Natural killer cell (primary cell): ENCODE measurements at regions not wholly inside any gene's neighbourhood (a gene's known extent, or its start where the extent isn't known, plus 50 kb on each side); places are given as distances from the start of the nearest gene placed in this dataset.
"Not testable (repeated sequence)": the region's sequence is repeated elsewhere in the genome, so short reads cannot be mapped to it uniquely, and the experiment has no call there.

ENCODE experiments used
- ATAC-seq, 3 donors: fragments of 150-1000 bp in 2 of 3; fragments of 200-7000 bp in 1 of 3; cut with Tn5 transposase; 1 replicate in 1 of 3; 2 replicates in 2 of 3; pipeline ENCODE4 v1.10.0; 2021; ENCODE audit warnings: mild to moderate bottlenecking in 2 of 3, moderate library complexity in 2 of 3
- DNase-seq, 2 donors: peaks; one replicate each; pipeline versions ENCODE4 v3.0.0 to v3.0.0-alpha.2; 2013 to 2021; ENCODE audit warnings: mixed read lengths in 1 of 2
- H3K27ac ChIP-seq: one replicate; pipeline ENCODE4 v1.5.1; 2013; ENCODE audit warnings: mild to moderate bottlenecking, low read length
- H3K27me3 ChIP-seq: one replicate; pipeline ENCODE4 v1.6.1; 2013; ENCODE audit warnings: low read length; ENCODE audit not compliant: control insufficient read depth, insufficient read depth
- H3K36me3 ChIP-seq: one replicate; pipeline ENCODE4 v1.6.1; 2013; ENCODE audit warnings: low read length; ENCODE audit not compliant: control insufficient read depth, insufficient read depth
- H3K4me1 ChIP-seq: one replicate; pipeline ENCODE4 v1.6.1; 2013; ENCODE audit warnings: low read length; ENCODE audit not compliant: control insufficient read depth, insufficient read depth
- H3K4me3 ChIP-seq: one replicate; pipeline ENCODE4 v1.5.1; 2013; ENCODE audit warnings: low read length
- H3K9me3 ChIP-seq: one replicate; pipeline ENCODE4 v1.6.1; 2013; ENCODE audit warnings: low read length; ENCODE audit not compliant: control insufficient read depth, insufficient read depth
- H3K27ac Mint-ChIP-seq, 2 donors: one replicate each; pipeline ENCODE4 v1.8.0; 2022; ENCODE audit warnings: mild to moderate bottlenecking in 2 of 2, mixed read lengths in 2 of 2, moderate library complexity in 1 of 2
- H3K27me3 Mint-ChIP-seq, 2 donors: one replicate each; pipeline ENCODE4 v1.8.0; 2022; ENCODE audit warnings: low read depth in 2 of 2, mixed read lengths in 2 of 2
- H3K36me3 Mint-ChIP-seq: one replicate; pipeline ENCODE4 v1.8.0; 2022; ENCODE audit warnings: mixed read lengths
- H3K4me1 Mint-ChIP-seq, 2 donors: one replicate each; pipeline ENCODE4 v1.8.0; 2022; ENCODE audit warnings: mixed read lengths in 2 of 2
- H3K4me3 Mint-ChIP-seq: one replicate; pipeline ENCODE4 v1.8.0; 2022; ENCODE audit warnings: mild to moderate bottlenecking, moderate library complexity, mixed read lengths
- H3K9me3 Mint-ChIP-seq, 2 donors: one replicate each; pipeline ENCODE4 v1.8.0; 2022; ENCODE audit warnings: mixed read lengths in 2 of 2
- WGBS: methylation state at CpG from one replicate; pipeline ENCODE4 v1.1.7; 2013; ENCODE audit warnings: missing lambda C conversion rate; ENCODE audit not compliant: insufficient coverage; 5-methylcytosine and 5-hydroxymethylcytosine counted together
- intact Hi-C: fragments of 100-400 bp; cut with micrococcal nuclease; formaldehyde crosslinking; loops from one replicate; pipeline ENCODE4 v1.14.2; 2022
- TF ChIP-seq, protein P1 (sequence below): fragments of 200-600 bp; IDR thresholded peaks from one replicate; pipeline ENCODE4 v1.8.0; 2022; ENCODE audit warnings: antibody characterized with exemption

DNA sequence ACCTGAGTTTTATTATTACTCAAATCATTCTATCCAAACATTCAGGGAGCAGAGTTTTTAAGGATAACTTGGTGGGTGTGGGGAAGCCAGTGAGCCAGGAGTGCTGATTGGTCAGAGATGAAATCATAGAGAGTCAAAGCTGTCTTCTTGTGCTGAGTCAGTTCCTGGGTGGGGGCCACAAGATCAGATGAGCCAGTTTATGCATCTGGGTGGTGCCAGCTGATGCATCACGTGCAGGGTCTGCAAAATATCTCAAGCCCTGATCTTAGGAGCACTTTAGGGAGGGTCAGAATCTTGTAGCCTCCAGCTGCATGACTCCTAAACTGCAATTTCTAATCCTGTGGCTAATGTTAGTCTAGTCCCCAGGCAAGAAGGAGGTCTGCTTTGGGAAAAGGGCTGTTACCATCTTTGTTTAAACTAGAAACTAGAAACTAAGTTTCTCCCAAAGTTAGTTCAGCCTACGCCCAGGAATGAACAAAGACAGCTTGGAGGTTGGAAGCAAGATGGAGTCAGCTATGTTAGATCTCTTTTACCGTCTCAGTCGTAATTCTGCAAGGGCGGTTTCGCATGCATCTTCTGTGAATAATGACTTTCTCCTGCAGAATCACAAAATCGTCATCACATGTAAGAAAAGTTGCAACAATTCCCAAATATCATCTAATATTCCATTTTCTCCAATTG lies 97.5 kb downstream of the ZNF664 start:
- peaks cover 12 to 13% of the 10 kb centered on the region in 2 donors for H3K4me1 Mint-ChIP-seq
- H3K4me1 ChIP-seq, H3K27me3 Mint-ChIP-seq, ATAC-seq, H3K27ac ChIP-seq, H3K27ac Mint-ChIP-seq, intact Hi-C loops, DNase-seq, H3K4me3 ChIP-seq, H3K36me3 ChIP-seq, H3K9me3 Mint-ChIP-seq, H3K36me3 Mint-ChIP-seq, H3K4me3 Mint-ChIP-seq, H3K27me3 ChIP-seq: not testable (repeated sequence)
- H3K9me3 ChIP-seq: peaks cover 12% of the 10 kb centered on the region
- 83% methylated on average over 7 of the region's 7 CpGs for WGBS

DNA sequence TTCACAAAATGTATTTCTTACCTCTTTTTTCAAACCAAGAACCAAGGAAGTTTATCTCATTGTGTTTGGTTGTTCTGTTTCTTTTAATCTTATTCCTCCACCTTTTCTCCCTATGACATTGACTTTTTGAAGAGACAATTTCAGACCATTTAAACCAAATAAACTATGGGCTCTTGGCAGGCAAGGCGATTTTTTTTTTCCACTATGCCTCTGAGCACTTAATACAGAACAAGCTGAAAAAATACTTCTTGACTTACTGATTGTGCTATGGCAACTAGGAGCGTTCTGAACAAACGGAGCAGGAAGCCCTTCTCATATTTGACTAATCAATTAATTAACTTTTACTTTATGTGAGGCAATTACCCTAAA lies 98.0 kb downstream of the ZNF664 start:
- Mint-ChIP-seq H3K36me3 (no peaks in the 10 kb centered on the region), H3K4me3 (no peak overlapping the region), H3K27me3 (peaks cover 0 to 5% of the 10 kb centered on the region in 2 donors), H3K27ac (no peak overlapping the region), H3K4me1 (peaks cover 12 to 13% of the 10 kb centered on the region in 2 donors), H3K9me3 (no peaks in the 10 kb centered on the region)
- ATAC-seq (no peak), DNase-seq (no peak)
- Histone ChIP-seq H3K27me3 (no peaks in the 10 kb centered on the region), H3K4me3 (no peak overlapping the region), H3K4me1 (no peaks in the 10 kb centered on the region), H3K27ac (no peak overlapping the region), H3K9me3 (peaks cover 12% of the 10 kb centered on the region), H3K36me3 (no peaks in the 10 kb centered on the region)
- WGBS: 86% methylated on average over 3 of the region's 3 CpGs
- TF ChIP-seq, protein P1, sequence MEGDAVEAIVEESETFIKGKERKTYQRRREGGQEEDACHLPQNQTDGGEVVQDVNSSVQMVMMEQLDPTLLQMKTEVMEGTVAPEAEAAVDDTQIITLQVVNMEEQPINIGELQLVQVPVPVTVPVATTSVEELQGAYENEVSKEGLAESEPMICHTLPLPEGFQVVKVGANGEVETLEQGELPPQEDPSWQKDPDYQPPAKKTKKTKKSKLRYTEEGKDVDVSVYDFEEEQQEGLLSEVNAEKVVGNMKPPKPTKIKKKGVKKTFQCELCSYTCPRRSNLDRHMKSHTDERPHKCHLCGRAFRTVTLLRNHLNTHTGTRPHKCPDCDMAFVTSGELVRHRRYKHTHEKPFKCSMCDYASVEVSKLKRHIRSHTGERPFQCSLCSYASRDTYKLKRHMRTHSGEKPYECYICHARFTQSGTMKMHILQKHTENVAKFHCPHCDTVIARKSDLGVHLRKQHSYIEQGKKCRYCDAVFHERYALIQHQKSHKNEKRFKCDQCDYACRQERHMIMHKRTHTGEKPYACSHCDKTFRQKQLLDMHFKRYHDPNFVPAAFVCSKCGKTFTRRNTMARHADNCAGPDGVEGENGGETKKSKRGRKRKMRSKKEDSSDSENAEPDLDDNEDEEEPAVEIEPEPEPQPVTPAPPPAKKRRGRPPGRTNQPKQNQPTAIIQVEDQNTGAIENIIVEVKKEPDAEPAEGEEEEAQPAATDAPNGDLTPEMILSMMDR: no peak
- intact Hi-C loops: no loop called here

DNA sequence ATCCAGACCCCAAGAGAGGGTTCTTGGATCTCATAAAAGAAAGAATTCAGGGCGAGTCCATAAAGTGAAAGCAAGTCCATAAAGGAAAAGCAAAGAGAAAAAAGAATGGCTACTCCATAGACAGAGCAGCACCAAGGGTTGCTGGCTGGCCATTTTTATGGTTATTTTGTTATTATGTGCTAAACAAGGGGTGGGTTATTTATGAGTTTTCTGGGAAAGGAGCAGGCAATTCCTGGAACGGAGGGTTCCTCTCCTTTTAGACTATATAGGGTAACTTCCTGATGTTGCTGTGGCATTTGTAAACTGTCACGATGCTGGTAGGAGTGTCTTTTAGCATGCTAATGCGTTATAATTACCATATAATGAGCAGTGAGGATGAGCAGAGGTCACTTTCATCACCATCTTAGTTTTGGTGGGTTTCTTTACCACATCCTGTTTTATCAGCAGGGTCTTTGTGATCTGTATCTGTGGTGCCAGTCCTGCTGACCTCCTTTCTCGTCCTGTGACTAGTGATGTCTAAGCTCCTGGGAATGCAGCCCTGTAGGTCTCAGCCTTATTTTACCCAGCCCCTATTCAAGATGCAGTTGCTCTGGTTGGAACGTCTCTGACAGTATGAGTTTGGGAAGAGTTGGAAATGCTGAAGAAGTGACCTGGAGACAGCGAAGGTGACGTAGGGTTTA lies 100.5 kb downstream of the ZNF664 start:
- WGBS: 46% methylated on average over 8 of the region's 8 CpGs

DNA sequence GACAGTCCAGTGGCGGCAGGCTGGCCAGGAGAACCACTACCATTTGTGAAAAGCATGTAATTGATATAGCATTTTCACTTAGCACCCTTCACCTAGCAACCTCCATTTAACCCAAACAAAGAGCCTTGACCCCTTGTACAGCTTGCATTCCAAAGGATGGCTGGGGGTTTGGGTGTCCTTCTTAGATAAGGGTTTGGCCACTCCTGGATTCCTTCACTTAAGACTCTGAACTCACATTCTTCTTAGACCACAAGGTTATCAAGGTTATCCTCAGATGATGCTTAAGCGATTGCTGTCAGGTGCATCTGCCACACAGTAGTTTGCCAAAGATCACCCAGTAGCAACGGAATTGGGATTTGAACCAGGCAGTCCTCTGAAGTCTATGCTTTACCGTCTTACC lies 102.8 kb downstream of the ZNF664 start:
- ATAC-seq: no peak
- intact Hi-C loops: no loop called here
- WGBS: 89% methylated on average over 3 of the region's 4 CpGs

More for the DNA sequence above, 100.5 kb downstream of the ZNF664 start:
- Histone ChIP-seq H3K4me3 (no peak overlapping the region), H3K4me1 (no peaks in the 10 kb centered on the region), H3K36me3 (no peaks in the 10 kb centered on the region), H3K27ac (no peak overlapping the region), H3K9me3 (no peaks in the 10 kb centered on the region), H3K27me3 (no peaks in the 10 kb centered on the region)
- Mint-ChIP-seq H3K27ac (peak overlapping the region in 1 of 2 donors; percentile 51), H3K9me3 (no peaks in the 10 kb centered on the region), H3K4me1 (peaks cover 12 to 13% of the 10 kb centered on the region in 2 donors), H3K27me3 (peaks cover 0 to 5% of the 10 kb centered on the region in 2 donors), H3K36me3 (no peaks in the 10 kb centered on the region), H3K4me3 (no peak overlapping the region)
- no peak for ATAC-seq
- TF ChIP-seq, protein P1: no peak
- intact Hi-C loops: no loop called here
- no peak for DNase-seq

More for the DNA sequence above, 102.8 kb downstream of the ZNF664 start:
- Histone ChIP-seq H3K36me3 (no peaks in the 10 kb centered on the region), H3K27ac (no peak overlapping the region), H3K4me1 (no peaks in the 10 kb centered on the region), H3K4me3 (no peak overlapping the region), H3K9me3 (no peaks in the 10 kb centered on the region), H3K27me3 (no peaks in the 10 kb centered on the region)
- DNase-seq: no peak
- Mint-ChIP-seq H3K27me3 (peaks cover 0 to 3% of the 10 kb centered on the region in 2 donors), H3K36me3 (no peaks in the 10 kb centered on the region), H3K27ac (no peak overlapping the region), H3K9me3 (no peaks in the 10 kb centered on the region), H3K4me3 (no peak overlapping the region), H3K4me1 (peaks cover 12 to 13% of the 10 kb centered on the region in 2 donors)
- TF ChIP-seq, protein P1: no peak
